Breast epithelium (tissue), 3 donors: ENCODE measurements at regions not wholly inside any gene's neighbourhood (a gene's known extent, or its start where the extent isn't known, plus 50 kb on each side); places are given as distances from the start of the nearest gene placed in this dataset.

Experiments used
- CTCF ChIP-seq, 3 donors: fragments of 450-650 bp; IDR thresholded peaks; one replicate each; pipeline ENCODE4 v1.5.1; 2016 to 2017; ENCODE audit warnings: antibody characterized with exemption in 3 of 3, mild to moderate bottlenecking in 3 of 3, moderate library complexity in 3 of 3
- POLR2A ChIP-seq: fragments of 450-650 bp; IDR thresholded peaks from one replicate; pipeline ENCODE4 v1.6.1; 2016; ENCODE audit warnings: antibody characterized with exemption, mild to moderate bottlenecking, moderate library complexity
- POLR2AphosphoS5 ChIP-seq, 3 donors: sonication (generic); formaldehyde crosslinking; IDR thresholded peaks; one replicate each; pipeline ENCODE4 v1.6.1; 2017; ENCODE audit warnings: antibody characterized with exemption in 3 of 3

- TF ChIP-seq CTCF (IDR thresholded peaks at IDR 0.05) (no peak), POLR2AphosphoS5 (IDR thresholded peaks at IDR 0.05) (no peak), POLR2A (no peak)
Observed at GRCh38 chr3:34225821-34226366, 427.5 kb downstream of the PDCD6IP start.
